Tongue (tissue), 1 donor: ENCODE measurements at regions not wholly inside any gene's neighbourhood (a gene's known extent, or its start where the extent isn't known, plus 50 kb on each side); places are given as distances from the start of the nearest gene placed in this dataset.
"Not testable (repeated sequence)": the region's sequence is repeated elsewhere in the genome, so short reads cannot be mapped to it uniquely, and the experiment has no call there.

Experiments used
- DNase-seq: peaks from one replicate; pipeline ENCODE4 v3.0.0-alpha.2; 2015

- DNase-seq, result no peak
These were observed 144.3 kb downstream of the CHIC2 start for GRCh38 chr4:53920116-53920515.

DNA sequence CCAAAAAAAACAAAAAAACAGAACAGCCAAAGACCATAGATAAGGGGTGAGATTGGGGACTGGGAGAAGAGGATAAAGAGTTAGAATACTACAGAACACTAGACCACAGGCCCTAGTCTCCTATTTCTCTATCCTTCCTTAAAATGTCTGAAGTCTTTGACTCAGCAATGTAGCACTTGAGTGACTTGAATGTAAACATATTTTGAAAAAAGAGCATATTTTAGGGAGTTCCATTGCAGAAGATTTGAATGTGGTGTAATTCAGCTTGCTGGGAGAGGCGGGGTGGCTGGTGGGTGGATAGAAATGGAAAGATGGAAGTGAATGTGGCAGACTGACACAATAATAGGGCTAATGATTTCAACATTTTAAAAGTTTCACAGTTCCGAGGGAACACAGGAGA lies 144.9 kb downstream of the CHIC2 start:
- DNase-seq, result no peak

DNA sequence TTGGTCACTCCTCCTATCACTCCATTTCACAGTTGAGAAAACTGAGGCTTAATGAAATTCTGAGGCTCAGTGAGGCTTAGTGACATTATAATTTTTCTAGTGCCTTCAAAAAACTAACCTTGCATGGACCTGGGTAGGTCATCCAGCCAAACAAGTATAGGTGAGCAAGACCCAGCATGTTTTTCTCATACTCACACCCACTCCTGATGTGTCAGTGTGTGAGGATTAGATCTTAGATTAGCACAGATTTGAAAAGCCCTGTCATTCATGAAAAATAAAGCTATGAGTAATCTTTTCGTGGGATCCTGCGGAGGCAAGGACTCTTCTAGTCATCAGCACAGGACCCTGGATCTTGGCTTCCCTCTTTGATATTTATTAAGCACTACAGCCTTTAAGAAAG lies 146.7 kb downstream of the CHIC2 start:
- no peak for DNase-seq

DNA sequence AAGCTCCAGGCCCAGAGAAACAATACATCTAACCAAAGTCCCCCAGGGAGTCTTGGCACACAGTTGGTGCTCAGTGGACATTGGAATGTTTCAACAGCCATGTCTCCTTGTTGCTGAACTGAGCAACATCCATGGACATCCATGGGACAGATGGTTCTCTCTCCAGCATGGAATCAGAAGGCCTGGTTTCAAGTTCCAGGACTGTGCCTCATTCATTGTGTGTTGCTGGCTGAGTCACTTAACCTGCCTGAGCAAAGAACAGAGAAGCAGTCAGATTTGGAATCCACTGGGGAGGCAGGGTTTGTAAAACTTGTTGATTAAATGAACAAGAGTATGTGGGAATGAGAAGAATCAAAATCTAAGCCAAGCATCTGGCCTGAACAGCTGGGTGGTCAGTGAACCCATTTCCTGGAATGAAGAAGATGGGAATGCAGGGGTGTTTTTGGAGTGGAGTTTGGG lies 147.9 kb downstream of the CHIC2 start:
- DNase-seq, result no peak

GRCh38 chr4:53914313-53915016 lies 149.9 kb downstream of the CHIC2 start:
- DNase-seq, result no peak

DNA sequence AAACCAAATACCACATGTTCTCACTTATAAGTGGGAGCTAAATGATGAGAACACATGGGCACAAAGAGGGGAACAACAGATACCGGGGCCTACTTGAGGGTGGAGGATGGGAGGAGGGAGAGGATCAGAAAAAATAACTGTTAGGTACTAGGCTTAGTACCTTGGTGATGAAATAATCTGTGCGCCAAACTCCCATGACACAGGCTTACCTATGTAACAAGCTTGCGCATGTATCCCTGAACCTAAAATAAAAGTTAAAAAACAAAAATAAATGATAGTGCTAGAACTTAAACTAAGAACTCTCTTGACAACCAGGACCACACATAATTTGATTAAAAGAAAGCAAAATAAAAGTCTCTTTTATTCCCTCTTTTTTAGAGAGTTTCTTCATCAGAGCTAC lies 150.6 kb downstream of the CHIC2 start:
- no peak for DNase-seq

- DNase-seq, result no peak
These were observed 151.5 kb downstream of the CHIC2 start for GRCh38 chr4:53912766-53913497.

GRCh38 chr4:53908661-53909078 lies 155.7 kb downstream of the CHIC2 start:
- peak; percentile 81 for DNase-seq

DNA sequence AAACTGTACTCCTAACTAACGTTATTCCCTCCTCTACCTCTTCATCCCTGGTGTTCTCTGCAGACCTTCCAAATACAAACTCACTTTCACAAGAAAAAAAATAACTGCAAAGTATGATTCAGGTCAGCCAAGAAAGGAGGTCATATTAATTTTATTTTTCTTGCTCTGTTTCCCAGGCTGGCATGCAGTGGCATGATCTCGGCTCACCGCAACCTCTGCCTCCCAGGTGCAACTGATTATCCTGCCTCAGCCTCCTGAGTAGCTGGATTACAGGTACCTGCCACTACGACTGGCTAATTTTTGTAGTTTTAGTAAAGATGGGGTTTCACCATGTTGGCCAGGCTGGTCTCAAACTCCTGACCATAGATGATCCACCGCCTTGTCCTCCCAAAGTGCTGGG lies 156.6 kb downstream of the CHIC2 start:
- DNase-seq, result no peak

GRCh38 chr4:53906606-53907190 lies 157.7 kb downstream of the CHIC2 start:
- no peak for DNase-seq

GRCh38 chr4:53905941-53906377 lies 158.4 kb downstream of the CHIC2 start:
- peak; percentile 72 for DNase-seq

GRCh38 chr4:53905276-53905940 lies 159.0 kb downstream of the CHIC2 start:
- DNase-seq, result no peak

DNA sequence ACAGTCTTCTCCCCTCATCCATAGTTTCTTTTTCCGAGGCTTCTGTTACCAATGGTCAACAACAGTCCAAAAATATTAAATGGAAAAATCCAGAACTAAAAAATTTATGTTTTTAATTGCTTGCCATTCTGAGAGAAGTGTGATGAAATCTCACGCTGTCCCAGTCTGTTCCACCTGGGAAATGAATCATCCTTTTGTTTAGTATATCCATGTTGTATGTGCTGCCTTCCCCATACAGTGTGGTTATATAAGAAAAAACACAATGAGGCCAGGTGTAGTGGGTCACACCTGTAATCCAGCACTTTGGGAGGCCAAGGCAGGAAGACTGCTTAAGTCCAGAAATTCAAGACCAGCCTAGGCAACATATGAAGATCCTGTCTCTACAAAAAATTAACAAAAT lies 161.6 kb downstream of the CHIC2 start:
- no peak for DNase-seq

DNA sequence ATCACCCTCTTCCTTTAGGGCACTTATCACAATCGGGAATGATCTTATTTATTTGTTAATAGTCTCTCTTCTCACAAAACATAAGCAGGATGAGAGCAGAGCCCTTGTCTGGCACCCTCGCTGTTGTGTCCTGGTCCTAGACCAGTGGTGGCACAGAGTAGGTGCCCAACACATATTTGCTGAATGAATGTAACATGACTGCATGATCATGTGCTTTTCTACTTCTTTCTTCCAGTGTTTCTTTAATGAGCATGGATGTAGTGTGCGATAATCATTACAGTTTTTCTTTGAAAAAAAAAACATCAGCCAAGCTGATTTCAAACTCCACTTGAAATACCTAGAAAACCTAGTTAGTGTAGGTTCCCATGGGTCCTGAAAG lies 164.1 kb downstream of the CHIC2 start:
- no peak for DNase-seq

DNA sequence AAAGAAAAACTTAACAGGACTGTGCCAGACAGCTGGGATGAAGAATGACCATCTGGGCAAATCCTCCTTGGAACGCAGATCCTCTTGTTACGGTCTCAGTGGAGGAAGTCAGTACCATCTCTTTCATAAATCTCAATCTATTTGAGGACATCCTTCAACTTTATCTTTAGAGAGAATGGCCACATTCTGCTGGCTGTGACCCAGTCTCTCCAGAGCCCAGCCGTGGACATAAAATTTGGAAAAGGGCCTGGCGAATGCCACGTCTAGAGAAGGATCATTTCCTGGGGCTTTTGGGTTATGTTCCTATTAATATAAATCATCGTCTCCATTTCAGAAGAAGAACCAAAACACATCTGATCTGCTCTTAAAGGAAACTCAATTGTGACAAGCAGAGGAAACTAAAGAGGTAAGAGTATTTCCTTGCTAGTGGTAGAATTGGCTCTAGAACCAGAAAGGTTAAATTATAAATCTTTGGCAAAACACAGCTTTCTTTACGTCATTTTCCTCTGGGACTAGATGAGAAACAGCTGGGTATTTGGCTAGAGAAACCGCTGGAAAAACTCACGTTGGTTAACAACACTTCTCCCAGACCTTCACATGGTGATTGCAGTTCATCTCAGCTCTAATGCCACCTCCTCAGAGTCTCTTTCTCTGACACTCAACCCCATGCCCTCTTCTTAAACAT lies 164.7 kb downstream of the CHIC2 start:
- DNase-seq, result peak; percentile 87

DNA sequence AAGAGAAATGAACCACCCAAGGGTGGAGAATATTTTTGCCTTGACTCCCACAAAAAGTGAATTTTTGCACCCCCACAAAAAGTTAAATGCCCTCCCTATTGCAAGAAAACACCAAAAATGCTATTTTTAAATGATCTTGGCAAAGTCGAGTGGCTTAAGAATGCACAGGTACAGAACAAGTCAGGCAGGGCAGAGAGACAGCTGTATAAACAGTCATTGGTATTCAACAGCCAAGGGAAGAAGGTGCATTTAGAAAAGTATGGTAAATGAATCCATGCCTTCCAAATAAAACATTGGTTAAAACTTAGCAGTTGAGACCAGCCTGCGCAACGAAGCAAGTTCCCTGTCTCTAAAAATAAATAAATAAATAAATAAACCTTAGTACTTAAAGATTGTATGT lies 169.3 kb downstream of the CHIC2 start:
- DNase-seq, result no peak

- DNase-seq, result no peak
These were observed 173.9 kb downstream of the CHIC2 start for GRCh38 chr4:53890461-53890860.

DNA sequence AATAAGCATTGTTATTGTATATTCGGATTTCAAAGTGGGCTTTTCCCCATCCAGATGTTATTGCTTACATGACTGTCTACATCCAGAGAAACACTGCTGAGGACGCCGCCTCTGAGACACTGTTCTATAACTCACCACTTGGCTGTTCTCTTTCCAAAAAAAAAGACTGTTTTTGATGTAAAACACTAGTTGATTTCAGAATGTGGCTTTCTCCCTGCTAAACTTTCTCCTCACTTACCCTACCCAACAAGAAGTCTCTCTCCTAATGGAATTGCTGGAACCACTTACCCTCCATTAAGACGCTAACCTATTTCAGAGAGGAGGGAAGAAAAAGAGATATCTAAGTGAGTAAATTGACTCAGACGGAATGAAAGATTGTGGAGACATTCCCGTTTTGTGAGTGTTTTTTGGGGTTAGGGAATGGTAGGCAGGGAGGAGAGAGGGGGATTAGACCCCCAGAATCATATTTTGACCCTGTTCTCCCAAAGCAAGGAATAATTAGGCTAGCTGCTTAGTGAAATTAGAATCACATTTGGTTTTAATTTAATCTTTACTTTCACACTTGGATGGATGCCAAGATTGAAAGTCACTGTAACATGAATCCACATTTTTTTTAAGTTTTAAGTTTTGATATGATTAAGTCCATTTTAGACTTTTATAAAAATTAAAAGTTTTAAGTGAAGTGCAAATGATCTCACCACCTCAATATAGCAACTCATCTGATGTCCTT lies 174.9 kb downstream of the CHIC2 start:
- peak; percentile 78 for DNase-seq

- no peak for DNase-seq
These were observed 178.3 kb downstream of the CHIC2 start for GRCh38 chr4:53886090-53886489.

DNA sequence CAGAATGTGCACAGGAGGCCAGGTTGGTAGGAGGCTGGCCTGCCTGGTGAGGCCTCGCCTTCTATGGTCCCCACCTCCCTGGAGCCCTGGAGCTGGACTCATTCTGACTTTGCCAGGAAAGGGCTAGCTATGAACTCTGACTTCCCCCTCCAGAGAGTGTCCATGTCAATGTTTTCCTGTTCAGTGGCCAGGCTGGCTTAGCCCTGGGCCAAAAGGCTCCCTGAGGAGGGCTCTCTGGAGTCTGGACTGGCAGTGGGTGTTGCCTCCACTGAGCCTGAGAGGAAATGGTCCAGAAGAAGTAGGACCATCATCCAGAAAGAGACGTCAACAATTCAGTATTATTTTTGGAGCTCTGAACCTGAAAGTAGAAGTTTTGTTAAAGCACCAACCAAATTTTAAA lies 178.7 kb downstream of the CHIC2 start:
- no peak for DNase-seq

- not testable (repeated sequence) for DNase-seq
These were observed 187.3 kb downstream of the CHIC2 start for GRCh38 chr4:53877096-53877495.

DNA sequence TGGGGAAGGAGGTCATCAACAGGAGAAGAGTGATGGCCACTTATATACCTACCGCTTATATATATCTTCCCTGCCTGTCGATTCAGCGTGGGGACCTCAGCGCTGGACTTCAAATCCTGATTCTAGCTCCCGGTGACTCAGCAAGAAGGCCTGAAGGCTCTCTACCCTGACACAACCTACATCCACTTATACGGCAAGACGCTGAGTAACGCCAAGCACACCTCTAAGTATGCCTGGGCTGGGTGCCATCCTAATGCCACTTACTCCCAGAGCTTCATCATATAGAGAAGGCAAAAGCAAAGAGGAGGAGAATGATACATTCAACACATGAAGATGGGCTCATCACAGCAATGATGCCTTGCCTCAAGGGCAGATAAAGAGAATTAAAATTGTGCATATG lies 198.3 kb downstream of the CHIC2 start:
- DNase-seq, result no peak
